RWPE2 (cell line): ENCODE measurements at regions not wholly inside any gene's neighbourhood (a gene's known extent, or its start where the extent isn't known, plus 50 kb on each side); places are given as distances from the start of the nearest gene placed in this dataset.

Source experiments
- ATAC-seq: fragments of 200-7000 bp; cut with Tn5 transposase; 3 replicates; pipeline ENCODE4 v1.9.1; 2021; ENCODE audit warnings: low read depth
- DNase-seq: peaks from one replicate; pipeline ENCODE4 v3.0.0-alpha.2; 2020; ENCODE audit warnings: low spot score
- H3K27ac ChIP-seq: fragments of 450-650 bp; 2 replicates; pipeline ENCODE4 v1.5.1; 2017; ENCODE audit warnings: mild to moderate bottlenecking; ENCODE audit not compliant: poor library complexity, severe bottlenecking
- H3K27me3 ChIP-seq: fragments of 250-450 bp; sonication (Bioruptor Pico); 2 replicates; pipeline ENCODE4 v1.5.1; 2021; ENCODE audit warnings: mild to moderate bottlenecking, moderate library complexity; ENCODE audit not compliant: insufficient read depth, poor library complexity, severe bottlenecking
- H3K36me3 ChIP-seq: fragments of 250-450 bp; sonication (Bioruptor Pico); 2 replicates; pipeline ENCODE4 v1.5.1; 2020; ENCODE audit warnings: low read depth, mild to moderate bottlenecking, moderate library complexity
- H3K4me1 ChIP-seq: fragments of 250-450 bp; sonication (Bioruptor Pico); 2 replicates; pipeline ENCODE4 v1.5.1; 2021; ENCODE audit warnings: mild to moderate bottlenecking, moderate library complexity; ENCODE audit not compliant: insufficient read depth, poor library complexity, severe bottlenecking
- H3K4me3 ChIP-seq: fragments of 250-450 bp; sonication (Bioruptor Pico); 2 replicates; pipeline ENCODE4 v1.5.1; 2021; ENCODE audit warnings: mild to moderate bottlenecking, moderate library complexity; ENCODE audit not compliant: severe bottlenecking
- H3K9me3 ChIP-seq: fragments of 250-450 bp; sonication (Bioruptor Pico); 2 replicates; pipeline ENCODE4 v1.5.1; 2021; ENCODE audit warnings: mild to moderate bottlenecking, moderate library complexity; ENCODE audit not compliant: severe bottlenecking
- TF ChIP-seq, protein P1 (sequence below): fragments of 450-650 bp; IDR thresholded peaks from one replicate; pipeline ENCODE4 v1.5.1; 2017; ENCODE audit warnings: mild to moderate bottlenecking, moderate library complexity; ENCODE audit not compliant: poor library complexity, severe bottlenecking

- ATAC-seq (no peak), DNase-seq (no peak)
- no peaks in the 10 kb centered on the region for H3K36me3 ChIP-seq
- no peak overlapping the region for H3K27ac ChIP-seq
- no peaks in the 10 kb centered on the region for H3K4me1 ChIP-seq
- H3K27me3 ChIP-seq, result no peaks in the 10 kb centered on the region
- H3K4me3 ChIP-seq, result no peak overlapping the region
- TF ChIP-seq, protein P1, sequence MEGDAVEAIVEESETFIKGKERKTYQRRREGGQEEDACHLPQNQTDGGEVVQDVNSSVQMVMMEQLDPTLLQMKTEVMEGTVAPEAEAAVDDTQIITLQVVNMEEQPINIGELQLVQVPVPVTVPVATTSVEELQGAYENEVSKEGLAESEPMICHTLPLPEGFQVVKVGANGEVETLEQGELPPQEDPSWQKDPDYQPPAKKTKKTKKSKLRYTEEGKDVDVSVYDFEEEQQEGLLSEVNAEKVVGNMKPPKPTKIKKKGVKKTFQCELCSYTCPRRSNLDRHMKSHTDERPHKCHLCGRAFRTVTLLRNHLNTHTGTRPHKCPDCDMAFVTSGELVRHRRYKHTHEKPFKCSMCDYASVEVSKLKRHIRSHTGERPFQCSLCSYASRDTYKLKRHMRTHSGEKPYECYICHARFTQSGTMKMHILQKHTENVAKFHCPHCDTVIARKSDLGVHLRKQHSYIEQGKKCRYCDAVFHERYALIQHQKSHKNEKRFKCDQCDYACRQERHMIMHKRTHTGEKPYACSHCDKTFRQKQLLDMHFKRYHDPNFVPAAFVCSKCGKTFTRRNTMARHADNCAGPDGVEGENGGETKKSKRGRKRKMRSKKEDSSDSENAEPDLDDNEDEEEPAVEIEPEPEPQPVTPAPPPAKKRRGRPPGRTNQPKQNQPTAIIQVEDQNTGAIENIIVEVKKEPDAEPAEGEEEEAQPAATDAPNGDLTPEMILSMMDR, result no peak
- H3K9me3 ChIP-seq, result no peaks in the 10 kb centered on the region
These were observed 80.8 kb upstream of the GPR149 start for GRCh38 chr3:154510780-154511179.

DNA sequence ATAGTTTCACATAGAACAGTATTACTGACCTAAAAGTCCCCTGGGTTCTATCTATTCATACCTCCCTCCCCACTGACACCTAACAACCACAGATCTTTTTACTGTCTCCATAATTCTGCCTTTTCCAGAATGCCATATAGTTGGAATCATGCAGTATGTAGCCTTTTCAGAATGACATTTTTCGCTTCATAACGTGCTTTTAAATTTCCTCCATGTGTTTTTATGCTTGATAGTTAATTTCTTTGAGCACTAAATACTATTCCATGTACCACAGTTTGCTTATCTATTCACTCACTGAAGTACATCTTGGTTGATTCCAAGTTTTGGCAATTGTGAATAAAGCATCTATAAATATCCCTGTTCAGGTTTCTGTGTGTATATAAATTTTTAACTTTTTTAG is 77.7 kb upstream of the GPR149 start:
- TF ChIP-seq, protein P1, result no peak
- H3K27ac ChIP-seq, result no peak overlapping the region
- no peaks in the 10 kb centered on the region for H3K36me3 ChIP-seq
- H3K4me3 ChIP-seq, result no peak overlapping the region
- H3K27me3 ChIP-seq, result no peaks in the 10 kb centered on the region
- no peaks in the 10 kb centered on the region for H3K4me1 ChIP-seq
- no peak for ATAC-seq
- no peaks in the 10 kb centered on the region for H3K9me3 ChIP-seq
- no peak for DNase-seq

GRCh38 chr3:154496978-154497377 is 67.0 kb upstream of the GPR149 start:
- Histone ChIP-seq H3K27ac (no peak overlapping the region), H3K9me3 (no peaks in the 10 kb centered on the region), H3K27me3 (no peaks in the 10 kb centered on the region), H3K36me3 (no peaks in the 10 kb centered on the region), H3K4me3 (no peak overlapping the region), H3K4me1 (no peaks in the 10 kb centered on the region)
- DNase-seq, result no peak
- TF ChIP-seq, protein P1, result no peak
- ATAC-seq, result 0 out of 3 replicates have a peak, but pooled peaks have one; percentile 25

DNA sequence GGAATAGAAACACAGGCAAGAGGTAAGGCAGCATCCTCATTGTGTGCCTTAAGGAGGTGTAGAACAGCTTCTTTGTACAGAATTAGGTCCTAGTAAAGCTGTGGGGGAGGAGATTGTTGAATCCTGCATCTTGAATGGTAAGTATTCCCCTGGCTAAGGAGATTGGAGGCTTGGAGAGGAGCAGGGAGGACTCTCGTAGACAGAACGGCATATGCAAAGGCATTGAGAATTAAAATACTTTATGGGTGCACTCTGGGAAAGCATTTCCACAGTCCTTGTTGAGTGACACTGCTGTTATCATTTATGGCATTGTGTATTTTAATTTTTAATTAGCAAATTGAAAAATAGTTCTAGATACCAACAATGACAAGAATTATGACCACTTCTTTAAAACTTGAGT is 66.5 kb upstream of the GPR149 start:
- Histone ChIP-seq H3K4me1 (no peaks in the 10 kb centered on the region), H3K9me3 (no peaks in the 10 kb centered on the region), H3K27ac (no peak overlapping the region), H3K4me3 (no peak overlapping the region), H3K36me3 (no peaks in the 10 kb centered on the region), H3K27me3 (no peaks in the 10 kb centered on the region)
- TF ChIP-seq, protein P1, result no peak
- no peak for DNase-seq
- ATAC-seq, result no peak

DNA sequence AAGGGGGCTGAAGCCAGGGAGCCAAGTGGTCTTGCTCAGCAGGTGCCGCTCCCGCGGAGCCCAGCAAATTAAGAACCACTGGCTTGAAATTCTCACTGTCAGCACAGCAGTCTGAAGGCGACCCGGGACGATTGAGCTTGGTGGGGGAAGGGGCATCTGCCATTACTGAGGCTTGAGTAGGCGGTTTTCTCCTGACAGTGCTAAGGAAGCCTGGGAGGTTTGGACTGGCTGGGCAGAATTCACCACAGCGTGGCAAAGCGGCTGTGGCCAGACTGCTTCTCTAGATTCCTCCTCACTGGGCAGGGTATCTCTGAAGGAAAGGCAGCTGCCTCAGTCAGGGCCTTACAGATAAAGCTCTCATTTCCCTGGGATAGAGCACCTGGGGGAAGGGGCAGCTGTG is 57.0 kb upstream of the GPR149 start:
- Histone ChIP-seq H3K27ac (no peak overlapping the region), H3K9me3 (no peaks in the 10 kb centered on the region), H3K36me3 (no peaks in the 10 kb centered on the region), H3K4me1 (no peaks in the 10 kb centered on the region), H3K27me3 (no peaks in the 10 kb centered on the region), H3K4me3 (no peak overlapping the region)
- DNase-seq (no peak), ATAC-seq (no peak)
- TF ChIP-seq, protein P1, result no peak
